C4-2B (cell line): ENCODE measurements at regions not wholly inside any gene's neighbourhood (a gene's known extent, or its start where the extent isn't known, plus 50 kb on each side); places are given as distances from the start of the nearest gene placed in this dataset.

Experiments used
- CTCF ChIP-seq: fragments of 450-650 bp; conservative IDR thresholded peaks from 2 replicates; pipeline ENCODE4 v1.5.1; 2017; ENCODE audit warnings: mild to moderate bottlenecking
- ZFX ChIP-seq: fragments of 450-650 bp; IDR thresholded peaks from 2 replicates; pipeline ENCODE4 v1.6.1; 2017

GRCh38 chr1:69510026-69510425, 57.7 kb upstream of the LRRC7 start:
- TF ChIP-seq CTCF: no peak
- no peak for TF ChIP-seq ZFX
